ENCODE measurements at regions not wholly inside any gene's neighbourhood (a gene's known extent, or its start where the extent isn't known, plus 50 kb on each side); places are given as distances from the start of the nearest gene placed in this dataset.

DNA sequence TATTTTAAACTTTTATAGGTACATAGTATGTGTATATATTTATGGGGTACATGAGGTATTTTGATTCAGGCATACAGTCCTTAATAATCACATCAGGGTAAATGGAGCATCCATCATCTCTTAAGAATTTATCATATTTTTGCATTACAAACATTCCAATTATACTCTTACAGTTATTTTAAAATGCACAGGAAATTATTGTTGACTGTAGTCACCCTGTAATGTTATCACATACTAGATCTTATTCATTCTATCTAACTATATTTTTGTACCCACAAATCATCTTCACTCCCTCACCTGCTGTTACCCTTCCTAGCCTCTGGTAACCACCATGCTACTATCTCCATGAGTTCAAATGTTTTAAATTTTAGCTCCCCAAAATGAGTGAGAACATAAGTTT lies 56.3 kb upstream of the FAM3C start:
- intact Hi-C loops (cut with DNase I): no loop called here
- H3K27ac ChIP-seq: no peak overlapping the region
- H3K4me1 ChIP-seq: no peaks in the 10 kb centered on the region
- TF ChIP-seq, protein P1, sequence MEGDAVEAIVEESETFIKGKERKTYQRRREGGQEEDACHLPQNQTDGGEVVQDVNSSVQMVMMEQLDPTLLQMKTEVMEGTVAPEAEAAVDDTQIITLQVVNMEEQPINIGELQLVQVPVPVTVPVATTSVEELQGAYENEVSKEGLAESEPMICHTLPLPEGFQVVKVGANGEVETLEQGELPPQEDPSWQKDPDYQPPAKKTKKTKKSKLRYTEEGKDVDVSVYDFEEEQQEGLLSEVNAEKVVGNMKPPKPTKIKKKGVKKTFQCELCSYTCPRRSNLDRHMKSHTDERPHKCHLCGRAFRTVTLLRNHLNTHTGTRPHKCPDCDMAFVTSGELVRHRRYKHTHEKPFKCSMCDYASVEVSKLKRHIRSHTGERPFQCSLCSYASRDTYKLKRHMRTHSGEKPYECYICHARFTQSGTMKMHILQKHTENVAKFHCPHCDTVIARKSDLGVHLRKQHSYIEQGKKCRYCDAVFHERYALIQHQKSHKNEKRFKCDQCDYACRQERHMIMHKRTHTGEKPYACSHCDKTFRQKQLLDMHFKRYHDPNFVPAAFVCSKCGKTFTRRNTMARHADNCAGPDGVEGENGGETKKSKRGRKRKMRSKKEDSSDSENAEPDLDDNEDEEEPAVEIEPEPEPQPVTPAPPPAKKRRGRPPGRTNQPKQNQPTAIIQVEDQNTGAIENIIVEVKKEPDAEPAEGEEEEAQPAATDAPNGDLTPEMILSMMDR (IDR thresholded peaks at IDR 0.05): no peak
- no peak for TF ChIP-seq POLR2A (IDR thresholded peaks at IDR 0.05)
- DNase-seq (no peak), ATAC-seq (no peak)
- H3K4me3 ChIP-seq: no peak overlapping the region
- H3K9me3 ChIP-seq: no peaks in the 10 kb centered on the region
- H3K27me3 ChIP-seq: no peaks in the 10 kb centered on the region
- no peaks in the 10 kb centered on the region for H3K36me3 ChIP-seq (replicated peaks in 1 of 2; ENCODE audit: insufficient read depth in 1 of 2, low read depth in 2 of 2)

DNA sequence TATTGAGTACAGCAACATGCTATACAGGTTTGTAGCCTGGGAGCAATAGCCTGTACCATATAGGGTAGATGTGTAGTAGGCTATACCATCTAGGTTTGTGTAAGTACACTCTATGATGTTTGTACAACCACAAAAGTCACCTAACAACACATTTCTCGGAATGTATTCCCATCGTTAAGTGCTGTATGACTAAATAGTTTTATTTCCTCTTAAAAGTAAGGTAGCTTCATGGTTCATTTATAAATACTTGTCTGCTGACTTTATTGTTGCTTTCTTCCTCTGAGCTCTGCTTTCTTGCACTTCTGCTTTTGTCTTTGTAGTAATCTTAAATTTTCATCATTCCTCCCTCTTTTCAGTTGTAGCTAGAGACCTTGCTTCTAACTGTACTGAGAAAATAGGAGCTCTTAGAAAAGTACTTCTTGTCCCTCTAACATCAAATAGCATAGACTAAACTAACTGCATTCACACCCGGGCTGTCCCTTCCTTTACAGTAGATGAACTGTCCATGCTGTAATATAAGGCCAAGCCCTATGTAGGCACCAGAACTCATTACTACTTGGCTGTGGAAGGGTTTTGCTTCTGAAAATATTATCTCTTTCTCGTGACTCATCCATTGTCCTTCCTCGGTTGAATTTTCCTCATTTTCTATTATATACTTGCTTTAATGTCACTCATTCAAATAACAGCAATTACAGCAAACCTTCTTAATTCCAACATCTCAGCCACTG lies 55.4 kb upstream of the FAM3C start:
- Histone ChIP-seq H3K4me1 (no peaks in the 10 kb centered on the region), H3K27me3 (no peaks in the 10 kb centered on the region), H3K4me3 (no peak overlapping the region), H3K27ac (no peak overlapping the region), H3K36me3 (replicated peaks in 1 of 2; ENCODE audit: insufficient read depth in 1 of 2, low read depth in 2 of 2) (no peaks in the 10 kb centered on the region), H3K9me3 (no peaks in the 10 kb centered on the region)
- intact Hi-C loops (cut with DNase I): no loop called here
- ATAC-seq (no peak), DNase-seq (no peak)
- 87 to 88% methylated on average over 5 of the region's 5 CpGs for WGBS, 2 donors
- TF ChIP-seq, protein P1 (IDR thresholded peaks at IDR 0.05): no peak
- no peak for TF ChIP-seq POLR2A (IDR thresholded peaks at IDR 0.05)

DNA sequence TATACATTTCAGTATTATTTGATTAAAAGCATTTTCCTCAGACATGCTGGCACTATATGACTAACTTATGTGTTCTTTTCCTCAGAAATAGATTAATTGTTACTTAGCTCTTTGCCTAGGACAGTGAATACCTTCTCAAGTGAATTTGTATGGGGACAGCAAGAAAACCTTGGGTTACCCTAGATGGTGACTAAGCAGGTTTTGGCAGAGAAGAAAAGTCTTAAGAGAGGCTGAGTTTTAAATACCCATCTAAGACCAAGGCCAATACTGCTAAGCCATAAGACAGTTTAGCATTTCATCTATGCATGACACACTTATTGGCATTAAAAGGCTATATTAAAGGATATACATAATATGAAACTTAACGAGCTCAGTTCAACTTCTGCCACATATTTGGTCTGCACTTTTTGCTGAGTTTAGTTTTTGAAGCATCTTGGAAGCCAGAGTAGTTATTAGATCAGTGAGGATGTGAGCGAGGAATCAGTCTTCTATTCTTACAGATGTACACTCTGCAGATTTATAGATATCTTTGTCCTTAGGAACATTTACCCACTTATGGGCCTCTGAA lies 54.6 kb upstream of the FAM3C start:
- 77 to 81% methylated on average over 2 of the region's 2 CpGs for WGBS, 2 donors
- ATAC-seq: no peak

DNA sequence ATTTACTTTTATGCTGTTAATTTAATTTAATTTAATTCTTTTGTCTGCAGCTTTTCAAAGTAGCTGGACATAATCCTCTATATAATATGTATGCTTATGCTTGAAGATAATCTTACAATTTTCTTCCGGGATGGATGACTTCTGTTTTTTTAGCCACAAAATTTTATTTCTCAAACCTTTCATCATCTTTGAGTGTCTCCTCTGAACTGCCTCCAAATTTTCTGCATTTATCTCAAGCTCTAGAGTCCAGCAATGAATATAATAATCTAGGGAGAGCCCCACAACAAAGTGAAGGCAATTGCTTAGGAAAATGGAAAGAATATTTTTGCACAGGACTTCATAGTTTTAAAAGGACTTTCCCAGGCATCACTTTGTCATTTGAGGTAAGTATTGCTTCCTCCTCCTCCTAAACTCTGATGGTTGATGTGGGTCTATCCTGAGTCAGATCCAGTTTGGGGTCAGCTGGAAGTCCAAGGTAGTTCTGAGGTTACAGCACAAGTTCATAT lies 53.7 kb upstream of the FAM3C start:
- Histone ChIP-seq H3K4me3 (no peak overlapping the region), H3K4me1 (no peaks in the 10 kb centered on the region), H3K27me3 (no peaks in the 10 kb centered on the region), H3K27ac (no peak overlapping the region), H3K36me3 (replicated peaks in 1 of 2; ENCODE audit: insufficient read depth in 1 of 2, low read depth in 2 of 2) (no peaks in the 10 kb centered on the region), H3K9me3 (no peaks in the 10 kb centered on the region)
- WGBS, 2 donors: 65 to 71% methylated on average over 1 of the region's 1 CpG
- no peak for ATAC-seq
- no peak for TF ChIP-seq POLR2A (IDR thresholded peaks at IDR 0.05)
- TF ChIP-seq, protein P1 (IDR thresholded peaks at IDR 0.05): no peak
- DNase-seq: no peak
- intact Hi-C loops (cut with DNase I): no loop called here

More for the DNA sequence above, 54.6 kb upstream of the FAM3C start:
- Histone ChIP-seq H3K27me3 (no peaks in the 10 kb centered on the region), H3K9me3 (no peaks in the 10 kb centered on the region), H3K36me3 (replicated peaks in 1 of 2; ENCODE audit: insufficient read depth in 1 of 2, low read depth in 2 of 2) (no peaks in the 10 kb centered on the region), H3K4me3 (no peak overlapping the region), H3K4me1 (no peaks in the 10 kb centered on the region), H3K27ac (no peak overlapping the region)
- intact Hi-C loops (cut with DNase I): no loop called here
- TF ChIP-seq, protein P1 (IDR thresholded peaks at IDR 0.05): no peak
- TF ChIP-seq POLR2A (IDR thresholded peaks at IDR 0.05): no peak
- no peak for DNase-seq

All from body of pancreas (tissue), 4 donors.